HepG2 (cell line): ENCODE measurements at regions not wholly inside any gene's neighbourhood (a gene's known extent, or its start where the extent isn't known, plus 50 kb on each side); places are given as distances from the start of the nearest gene placed in this dataset.

Source experiments
- ATAC-seq: fragments of 200-7000 bp; cut with Tn5 transposase; 3 replicates; pipeline ENCODE4 v1.9.1; 2020; ENCODE audit warnings: mild to moderate bottlenecking, moderate library complexity
- BruUV-seq: library from RNA; stranded (reverse); fragments of 400-500 nt; replicated peaks from 2 replicates; lab custom pipeline; 2021; lab: Mats Ljungman, UMichigan
- CTCF ChIA-PET: fragments of 300-600 bp; formaldehyde crosslinking; extraction: SDS; loops from one replicate; lab custom pipeline; 2021; ENCODE audit warnings: low total read pairs, inconsistent platforms, low intra/inter-chr PET ratio; lab: Yijun Ruan, JAX
- POLR2A ChIA-PET: fragments of 350-600 bp; sonication (Branson Sonifier 250); formaldehyde crosslinking; loops from one replicate; lab custom pipeline; 2020; ENCODE audit warnings: antibody characterized with exemption, inconsistent platforms; lab: Yijun Ruan, JAX
- DNase-seq: peaks from one replicate; pipeline ENCODE4 v3.0.0-alpha.2; 2015; ENCODE audit warnings: low spot score
- FAIRE-seq: peaks from 3 replicates; lab custom pipeline; 2011; peaks lifted over from hg19 to GRCh38; lab: Jason Lieb, UNC
- H2AFZ ChIP-seq: one replicate; pipeline ENCODE4 v1.6.1; 2011; ENCODE audit warnings: low read length, inconsistent platforms
- H3K27ac ChIP-seq: fragments of 300-600 bp; 3 replicates; pipeline ENCODE4 v1.8.0; 2011; ENCODE audit warnings: mixed run types, mild to moderate bottlenecking, mixed read lengths, low read length, inconsistent platforms; ENCODE audit not compliant: insufficient read depth; ENCODE audit errors: extremely low read length
- H3K27me3 ChIP-seq, 2 experiments: fragments of 200-600 bp in 1 of 2; 2 replicates in 1 of 2; 3 replicates in 1 of 2; pipeline versions ENCODE4 v1.6.0 to v1.8.0; 2011; ENCODE audit warnings: low read length in 2 of 2, mild to moderate bottlenecking in 2 of 2, moderate library complexity in 2 of 2, inconsistent platforms in 1 of 2; ENCODE audit not compliant: insufficient read depth in 2 of 2, control insufficient read depth in 1 of 2
- H3K36me3 ChIP-seq, 2 experiments: fragments of 200-600 bp in 1 of 2; replicated peaks in 1 of 2; 2 replicates in 1 of 2; 3 replicates in 1 of 2; pipeline versions ENCODE4 v1.5.1 to v1.8.0; 2011; ENCODE audit warnings: low read length in 2 of 2, inconsistent platforms in 1 of 2; ENCODE audit not compliant: insufficient read depth in 2 of 2, control insufficient read depth in 1 of 2
- H3K4me1 ChIP-seq: 2 replicates; pipeline ENCODE4 v1.5.1; 2012; ENCODE audit warnings: low read length, inconsistent platforms; ENCODE audit not compliant: insufficient read depth
- H3K4me2 ChIP-seq: 2 replicates; pipeline ENCODE4 v1.6.0; 2011; ENCODE audit warnings: low read depth, low read length, inconsistent platforms
- H3K4me3 ChIP-seq, 3 experiments: fragments of 200-600 bp in 1 of 3; sonication (generic), shearing (Covaris generic) in 1 of 3; replicated peaks in 1 of 3; 2 replicates each; pipeline ENCODE4 v1.5.1; 2011 to 2016; ENCODE audit warnings: low read length in 3 of 3, inconsistent platforms in 2 of 3, low read depth in 2 of 3, mild to moderate bottlenecking in 2 of 3, control low read depth in 1 of 3, mixed read lengths in 1 of 3; ENCODE audit not compliant: insufficient read depth in 1 of 3
- H3K79me2 ChIP-seq: one replicate; pipeline ENCODE4 v1.6.1; 2011; ENCODE audit warnings: low read length, inconsistent platforms; ENCODE audit not compliant: insufficient read depth
- H3K9ac ChIP-seq: 2 replicates; pipeline ENCODE4 v1.6.0; 2011; ENCODE audit warnings: mild to moderate bottlenecking, low read depth, low read length, inconsistent platforms; ENCODE audit not compliant: insufficient read depth
- H3K9me3 ChIP-seq: 2 replicates; pipeline ENCODE4 v1.5.1; 2012; ENCODE audit warnings: mild to moderate bottlenecking, low read length
- H4K20me1 ChIP-seq: 2 replicates; pipeline ENCODE4 v1.6.0; 2011; ENCODE audit warnings: inconsistent platforms, mild to moderate bottlenecking, low read length, moderate library complexity; ENCODE audit not compliant: insufficient read depth
- RBM39 ChIP-seq: fragments of 200-400 bp; formaldehyde crosslinking; IDR thresholded peaks from one replicate; pipeline ENCODE4 v1.6.1; 2018; ENCODE audit warnings: antibody characterized with exemption, mild to moderate bottlenecking, low read depth, low read length; ENCODE audit not compliant: poor library complexity, severe bottlenecking
- ZNF614 ChIP-seq: IDR thresholded peaks from 2 replicates; pipeline ENCODE4 v1.6.1; 2018; ENCODE audit warnings: missing biosample characterization, missing genetic modification reagents, inconsistent platforms, borderline replicate concordance
- in situ Hi-C: cut with HindIII; loops from 2 replicates; pipeline ENCODE4 v1.10.0; 2017; ENCODE audit warnings: low pct_unique_long_range_greater_than_20kb; ENCODE audit not compliant: extremely low pct_ligation_motif_present
- intact Hi-C: fragments of 100-400 bp; cut with micrococcal nuclease; formaldehyde crosslinking; loops from one replicate; pipeline ENCODE4 v1.10.0; 2022; ENCODE audit not compliant: unreplicated experiment
- TF ChIP-seq, protein P1 (sequence below): sonication (generic); formaldehyde crosslinking; IDR thresholded peaks from 2 replicates; pipeline ENCODE4 v1.5.1; 2020; ENCODE audit warnings: mild to moderate bottlenecking, missing genetic modification reagents, borderline replicate concordance

DNA sequence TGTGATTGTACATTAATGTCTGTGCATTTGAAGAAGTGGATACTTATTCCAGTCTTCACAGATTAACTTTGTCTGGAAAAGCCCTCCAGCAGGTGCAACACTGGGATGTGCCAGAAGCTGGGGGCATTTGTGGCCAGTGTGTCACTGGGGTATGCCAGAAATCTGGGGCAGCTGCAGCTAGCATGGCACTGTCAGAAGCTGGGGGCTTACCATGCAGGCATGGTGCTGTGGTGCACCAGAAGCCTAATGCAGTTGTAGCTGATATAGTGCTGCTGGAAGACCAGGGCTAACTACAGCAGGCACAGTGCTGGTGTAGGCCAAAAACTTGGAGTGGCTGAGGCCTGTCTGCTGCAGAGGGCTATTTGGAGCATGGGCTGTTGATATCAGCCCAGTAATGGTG is 270.1 kb downstream of the STK31 start:
- BruUV-seq, result no TSS peak
- ChIA-PET POLR2A (no interaction called here), CTCF (no interaction called here)
- H3K27ac ChIP-seq, result no peak overlapping the region
- no peak overlapping the region for H3K9ac ChIP-seq
- TF ChIP-seq ZNF614 (CRISPR knock-in tag), result no peak
- TF ChIP-seq, protein P1, sequence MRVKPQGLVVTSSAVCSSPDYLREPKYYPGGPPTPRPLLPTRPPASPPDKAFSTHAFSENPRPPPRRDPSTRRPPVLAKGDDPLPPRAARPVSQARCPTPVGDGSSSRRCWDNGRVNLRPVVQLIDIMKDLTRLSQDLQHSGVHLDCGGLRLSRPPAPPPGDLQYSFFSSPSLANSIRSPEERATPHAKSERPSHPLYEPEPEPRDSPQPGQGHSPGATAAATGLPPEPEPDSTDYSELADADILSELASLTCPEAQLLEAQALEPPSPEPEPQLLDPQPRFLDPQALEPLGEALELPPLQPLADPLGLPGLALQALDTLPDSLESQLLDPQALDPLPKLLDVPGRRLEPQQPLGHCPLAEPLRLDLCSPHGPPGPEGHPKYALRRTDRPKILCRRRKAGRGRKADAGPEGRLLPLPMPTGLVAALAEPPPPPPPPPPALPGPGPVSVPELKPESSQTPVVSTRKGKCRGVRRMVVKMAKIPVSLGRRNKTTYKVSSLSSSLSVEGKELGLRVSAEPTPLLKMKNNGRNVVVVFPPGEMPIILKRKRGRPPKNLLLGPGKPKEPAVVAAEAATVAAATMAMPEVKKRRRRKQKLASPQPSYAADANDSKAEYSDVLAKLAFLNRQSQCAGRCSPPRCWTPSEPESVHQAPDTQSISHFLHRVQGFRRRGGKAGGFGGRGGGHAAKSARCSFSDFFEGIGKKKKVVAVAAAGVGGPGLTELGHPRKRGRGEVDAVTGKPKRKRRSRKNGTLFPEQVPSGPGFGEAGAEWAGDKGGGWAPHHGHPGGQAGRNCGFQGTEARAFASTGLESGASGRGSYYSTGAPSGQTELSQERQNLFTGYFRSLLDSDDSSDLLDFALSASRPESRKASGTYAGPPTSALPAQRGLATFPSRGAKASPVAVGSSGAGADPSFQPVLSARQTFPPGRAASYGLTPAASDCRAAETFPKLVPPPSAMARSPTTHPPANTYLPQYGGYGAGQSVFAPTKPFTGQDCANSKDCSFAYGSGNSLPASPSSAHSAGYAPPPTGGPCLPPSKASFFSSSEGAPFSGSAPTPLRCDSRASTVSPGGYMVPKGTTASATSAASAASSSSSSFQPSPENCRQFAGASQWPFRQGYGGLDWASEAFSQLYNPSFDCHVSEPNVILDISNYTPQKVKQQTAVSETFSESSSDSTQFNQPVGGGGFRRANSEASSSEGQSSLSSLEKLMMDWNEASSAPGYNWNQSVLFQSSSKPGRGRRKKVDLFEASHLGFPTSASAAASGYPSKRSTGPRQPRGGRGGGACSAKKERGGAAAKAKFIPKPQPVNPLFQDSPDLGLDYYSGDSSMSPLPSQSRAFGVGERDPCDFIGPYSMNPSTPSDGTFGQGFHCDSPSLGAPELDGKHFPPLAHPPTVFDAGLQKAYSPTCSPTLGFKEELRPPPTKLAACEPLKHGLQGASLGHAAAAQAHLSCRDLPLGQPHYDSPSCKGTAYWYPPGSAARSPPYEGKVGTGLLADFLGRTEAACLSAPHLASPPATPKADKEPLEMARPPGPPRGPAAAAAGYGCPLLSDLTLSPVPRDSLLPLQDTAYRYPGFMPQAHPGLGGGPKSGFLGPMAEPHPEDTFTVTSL (CRISPR knock-in tag), result no peak
- TF ChIP-seq RBM39, result no peak
- no peaks in the 10 kb centered on the region for H3K4me1 ChIP-seq
- H3K36me3 ChIP-seq, result no peaks in the 10 kb centered on the region
- no peaks in the 10 kb centered on the region for H3K79me2 ChIP-seq
- no peak overlapping the region for H2AFZ ChIP-seq
- ATAC-seq, result no peak
- H3K9me3 ChIP-seq, result no peaks in the 10 kb centered on the region
- intact Hi-C loops, result no loop called here
- no peak overlapping the region for H3K4me3 ChIP-seq
- H3K4me2 ChIP-seq, result no peak overlapping the region
- no peaks in the 10 kb centered on the region for H4K20me1 ChIP-seq
- no peaks in the 10 kb centered on the region for H3K27me3 ChIP-seq
- no peak for FAIRE-seq
- DNase-seq, result no peak
- in situ Hi-C loops, result no loop called here
